Choroid plexus epithelial cell (primary cell): ENCODE measurements at regions not wholly inside any gene's neighbourhood (a gene's known extent, or its start where the extent isn't known, plus 50 kb on each side); places are given as distances from the start of the nearest gene placed in this dataset.
A peak's percentile ranks its signal among the peaks of the same experiment; 100 is the strongest.

Source experiments
- DNase-seq: peaks from one replicate; pipeline ENCODE4 v3.0.0-alpha.2; 2010; ENCODE audit warnings: low read depth
- H3K4me3 ChIP-seq: 2 replicates; pipeline ENCODE4 v1.5.1; 2011; ENCODE audit warnings: low read depth, mild to moderate bottlenecking, control low read depth, low read length, moderate library complexity
- TF ChIP-seq, protein P1 (sequence below): conservative IDR thresholded peaks from 2 replicates; pipeline ENCODE4 v1.5.1; 2011; ENCODE audit warnings: low read depth, mild to moderate bottlenecking, control low read depth, inconsistent platforms, low read length, moderate library complexity

DNA sequence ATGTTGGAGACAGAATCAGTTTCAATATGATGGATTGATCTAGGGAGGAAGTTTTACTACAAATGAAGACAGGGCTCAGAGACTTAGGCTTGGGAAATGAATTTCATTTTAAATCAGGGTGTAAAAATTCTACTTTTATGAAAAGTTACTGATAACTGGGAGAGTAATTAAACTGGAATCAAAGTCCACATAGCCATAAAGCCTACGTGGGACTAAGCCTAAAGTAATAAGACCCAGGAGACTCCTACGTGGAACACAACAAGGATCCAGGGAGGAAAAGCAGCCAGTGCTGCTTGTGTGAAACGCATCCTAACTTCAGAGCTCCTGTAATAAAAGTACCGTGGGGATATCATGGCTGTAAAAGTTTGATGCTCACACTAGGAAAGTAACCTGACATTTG is 152.0 kb upstream of the MYO16 start:
- DNase-seq: no peak
- no peak overlapping the region for H3K4me3 ChIP-seq
- TF ChIP-seq, protein P1, sequence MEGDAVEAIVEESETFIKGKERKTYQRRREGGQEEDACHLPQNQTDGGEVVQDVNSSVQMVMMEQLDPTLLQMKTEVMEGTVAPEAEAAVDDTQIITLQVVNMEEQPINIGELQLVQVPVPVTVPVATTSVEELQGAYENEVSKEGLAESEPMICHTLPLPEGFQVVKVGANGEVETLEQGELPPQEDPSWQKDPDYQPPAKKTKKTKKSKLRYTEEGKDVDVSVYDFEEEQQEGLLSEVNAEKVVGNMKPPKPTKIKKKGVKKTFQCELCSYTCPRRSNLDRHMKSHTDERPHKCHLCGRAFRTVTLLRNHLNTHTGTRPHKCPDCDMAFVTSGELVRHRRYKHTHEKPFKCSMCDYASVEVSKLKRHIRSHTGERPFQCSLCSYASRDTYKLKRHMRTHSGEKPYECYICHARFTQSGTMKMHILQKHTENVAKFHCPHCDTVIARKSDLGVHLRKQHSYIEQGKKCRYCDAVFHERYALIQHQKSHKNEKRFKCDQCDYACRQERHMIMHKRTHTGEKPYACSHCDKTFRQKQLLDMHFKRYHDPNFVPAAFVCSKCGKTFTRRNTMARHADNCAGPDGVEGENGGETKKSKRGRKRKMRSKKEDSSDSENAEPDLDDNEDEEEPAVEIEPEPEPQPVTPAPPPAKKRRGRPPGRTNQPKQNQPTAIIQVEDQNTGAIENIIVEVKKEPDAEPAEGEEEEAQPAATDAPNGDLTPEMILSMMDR: no peak

DNA sequence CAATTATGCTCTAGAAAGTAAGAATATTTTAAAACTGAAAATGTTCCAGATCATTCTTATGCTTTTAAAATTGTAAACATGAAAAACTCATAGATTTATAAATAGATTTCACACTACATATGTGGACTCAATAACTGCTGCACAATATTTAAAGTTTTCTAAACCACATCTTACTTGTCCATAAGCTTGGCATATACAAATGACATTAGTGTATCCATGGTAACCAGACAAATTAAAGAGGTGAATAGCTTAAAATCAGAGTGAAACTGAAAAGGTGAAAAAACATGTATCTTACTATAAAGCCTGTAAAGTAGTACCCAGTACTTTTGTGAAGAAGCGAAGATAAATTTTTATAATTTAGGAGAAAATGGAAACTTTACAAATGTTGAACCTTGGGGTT is 151.2 kb upstream of the MYO16 start:
- H3K4me3 ChIP-seq: no peak overlapping the region
- DNase-seq: no peak
- TF ChIP-seq, protein P1: no peak

DNA sequence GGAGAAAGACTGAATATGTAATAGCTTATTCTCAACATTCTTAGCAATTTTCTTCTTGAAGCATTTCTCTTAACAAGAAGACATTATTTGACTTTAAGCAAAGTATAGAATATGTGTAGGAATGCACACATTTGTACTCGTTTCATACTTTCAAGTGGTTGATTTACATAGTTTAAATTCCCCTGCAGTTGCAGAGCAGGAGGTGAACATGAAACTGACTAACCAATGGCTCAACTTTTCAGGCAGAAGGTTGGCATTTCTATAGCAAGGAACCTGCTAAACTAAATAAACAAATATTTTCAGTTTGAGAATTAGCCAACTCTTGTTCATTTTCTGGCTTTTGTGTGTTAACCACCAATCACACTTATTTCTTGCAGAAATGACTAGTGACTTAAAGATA is 145.4 kb upstream of the MYO16 start:
- TF ChIP-seq, protein P1: no peak
- no peak overlapping the region for H3K4me3 ChIP-seq
- peak; percentile 61 for DNase-seq

DNA sequence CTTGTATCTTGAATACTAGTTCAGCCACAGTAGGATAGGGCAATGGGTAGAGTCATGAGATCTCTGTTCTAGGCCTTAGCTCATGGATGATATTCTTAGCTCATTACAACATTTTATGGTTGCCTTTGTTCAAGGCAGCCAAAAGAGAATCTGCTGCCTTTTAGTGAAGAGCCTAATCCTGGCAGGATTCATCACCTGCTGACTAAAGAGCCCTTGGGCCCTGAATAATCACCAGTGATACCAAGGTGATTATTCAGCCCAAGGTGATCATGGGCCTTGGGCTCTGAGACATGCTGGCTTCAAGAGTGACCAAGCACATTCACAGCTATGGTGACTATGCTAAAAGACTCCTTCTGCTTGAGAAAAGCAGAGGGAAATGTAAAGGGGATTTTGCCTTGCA is 143.3 kb upstream of the MYO16 start:
- no peak overlapping the region for H3K4me3 ChIP-seq
- TF ChIP-seq, protein P1: no peak
- DNase-seq: no peak

DNA sequence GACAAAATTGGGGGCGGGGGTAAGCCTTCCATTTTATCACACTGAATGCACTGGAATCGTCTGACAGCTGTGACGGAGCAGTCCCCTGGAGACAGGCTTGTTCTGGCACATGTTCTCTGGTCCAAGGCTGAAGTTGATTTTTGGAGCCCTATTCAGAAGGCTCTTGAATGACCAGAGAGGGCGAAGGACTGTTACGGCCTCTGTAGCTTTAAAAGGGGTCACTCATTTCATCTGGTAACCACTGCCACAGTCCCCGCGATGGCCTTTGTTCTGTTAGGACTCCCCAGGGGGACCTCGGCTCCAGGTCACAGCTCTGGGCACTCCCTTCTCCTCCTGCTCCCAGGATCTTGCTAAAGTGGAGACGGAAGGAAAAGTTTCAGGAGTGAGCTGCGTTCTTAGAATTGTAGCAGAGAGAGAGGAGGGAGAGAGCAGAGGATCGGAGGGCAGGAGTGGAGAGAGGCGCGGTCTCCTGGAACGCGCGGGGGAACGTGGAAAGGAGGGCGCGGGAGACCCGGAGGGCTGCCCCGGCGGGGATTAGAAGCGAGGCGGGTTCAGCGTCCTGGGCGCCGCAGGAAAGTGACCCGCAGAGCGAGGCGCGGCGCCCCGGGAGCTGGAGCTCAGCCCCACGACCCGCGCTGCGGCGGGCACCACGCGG is 134.3 kb upstream of the MYO16 start:
- H3K4me3 ChIP-seq: peak overlapping the region; percentile 42
- TF ChIP-seq, protein P1: no peak
- DNase-seq: peak; percentile 26

DNA sequence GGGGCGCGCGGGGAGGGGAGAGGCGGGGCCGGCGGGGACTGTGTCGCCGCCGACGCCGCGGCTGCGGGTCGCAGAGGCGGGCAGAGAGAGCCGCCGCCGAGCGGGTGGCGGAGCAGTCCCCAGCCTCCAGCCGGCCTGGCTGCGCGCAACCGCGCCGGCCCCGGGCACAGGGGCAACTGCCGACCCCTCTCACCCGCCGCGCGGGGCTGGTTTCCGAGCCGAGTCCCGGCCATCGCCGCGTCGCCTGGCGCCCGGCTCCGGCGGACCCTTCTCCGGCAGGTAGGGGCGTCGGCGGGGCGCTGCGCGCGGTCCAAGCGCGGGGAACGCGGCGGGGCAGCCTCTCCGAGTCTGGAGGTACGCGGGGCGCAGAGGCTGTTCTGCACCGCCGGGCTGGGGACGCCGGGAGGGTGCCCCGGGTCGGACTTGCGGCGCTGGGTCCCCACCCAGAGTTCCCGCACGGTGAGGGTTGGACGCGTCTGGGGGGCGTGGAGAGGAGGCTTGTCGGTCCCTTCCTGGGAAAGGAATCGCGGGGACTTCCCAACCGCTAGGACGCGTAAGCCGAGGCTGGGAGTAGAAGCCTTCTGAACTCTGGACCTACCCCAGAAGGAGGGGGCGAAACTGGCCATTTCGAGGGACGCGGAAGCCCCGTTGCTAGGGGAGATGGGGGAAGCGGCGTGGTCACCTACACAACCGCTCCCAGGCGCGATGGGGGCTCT is 133.6 kb upstream of the MYO16 start:
- TF ChIP-seq, protein P1: no peak
- peak overlapping the region; percentile 51 for H3K4me3 ChIP-seq
- peak; percentile 23 for DNase-seq
